GM12891 (cell line): ENCODE measurements at regions not wholly inside any gene's neighbourhood (a gene's known extent, or its start where the extent isn't known, plus 50 kb on each side); places are given as distances from the start of the nearest gene placed in this dataset.

ENCODE experiments used
- POLR2A ChIP-seq: IDR thresholded peaks from 2 replicates; pipeline ENCODE4 v1.6.1; 2011; ENCODE audit warnings: low read depth, low read length, control low read depth
- POLR2AphosphoS5 ChIP-seq: IDR thresholded peaks from 2 replicates; pipeline ENCODE4 v1.6.1; 2011; ENCODE audit warnings: low read depth, low read length, control low read depth
- POU2F2 ChIP-seq: IDR thresholded peaks from 2 replicates; pipeline ENCODE4 v1.6.1; 2011; ENCODE audit warnings: low read depth, mild to moderate bottlenecking, control low read depth, low read length, moderate library complexity
- TAF1 ChIP-seq: IDR thresholded peaks from 2 replicates; pipeline ENCODE4 v1.6.1; 2011; ENCODE audit warnings: low read depth, low read length, control low read depth

- TF ChIP-seq POLR2A (no peak), POLR2AphosphoS5 (no peak), POU2F2 (no peak), TAF1 (no peak)
Observed at GRCh38 chr1:2867087-2867425, 65.6 kb upstream of the TTC34 start.
